HG03108 (cell line): ENCODE measurements at regions not wholly inside any gene's neighbourhood (a gene's known extent, or its start where the extent isn't known, plus 50 kb on each side); places are given as distances from the start of the nearest gene placed in this dataset.

Experiments used
- ATAC-seq: cut with Tn5 transposase; IDR thresholded peaks from one replicate; pipeline ENCODE4 v1.9.1; 2021; ENCODE audit warnings: moderate library complexity; ENCODE audit not compliant: unreplicated experiment

DNA sequence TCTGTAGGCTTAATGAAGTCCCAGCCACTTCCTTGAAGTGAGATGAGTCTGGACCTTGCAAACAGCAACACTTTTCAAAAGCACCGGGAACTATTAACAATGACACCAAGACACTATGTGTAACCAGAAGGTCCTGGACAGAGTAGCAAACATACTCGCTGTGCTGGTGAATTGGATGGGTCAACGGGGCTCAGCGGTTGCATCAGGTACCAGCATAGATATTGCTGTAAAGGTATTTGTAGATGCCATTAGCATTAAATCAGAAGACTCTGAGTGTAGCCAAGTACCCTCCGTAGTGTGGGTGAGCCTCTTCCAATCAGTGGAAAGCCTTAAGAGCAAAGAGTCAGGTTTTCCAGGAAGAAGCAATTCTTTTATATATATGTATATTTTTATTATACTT lies 140.5 kb downstream of the IRX2 start:
- no peak for ATAC-seq

DNA sequence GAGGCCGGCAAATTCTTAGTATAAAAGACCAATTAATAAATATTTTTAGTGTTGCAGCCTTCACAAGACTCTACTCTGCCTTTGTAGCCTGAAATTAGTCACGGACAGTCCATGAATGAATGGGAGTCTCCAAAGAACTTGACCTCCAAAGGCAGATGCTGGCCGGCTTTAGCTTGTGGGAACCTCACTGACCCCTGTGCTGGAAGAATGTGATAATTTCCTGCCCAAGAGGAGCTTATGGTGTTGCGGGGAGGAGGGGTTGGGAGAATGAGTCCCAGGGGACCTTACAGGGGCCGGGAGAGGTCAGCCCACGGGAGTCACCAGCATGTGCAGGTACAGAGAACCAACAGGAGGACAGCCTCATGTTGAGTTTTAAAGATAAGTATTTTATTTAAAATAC lies 143.1 kb downstream of the IRX2 start:
- no peak for ATAC-seq

DNA sequence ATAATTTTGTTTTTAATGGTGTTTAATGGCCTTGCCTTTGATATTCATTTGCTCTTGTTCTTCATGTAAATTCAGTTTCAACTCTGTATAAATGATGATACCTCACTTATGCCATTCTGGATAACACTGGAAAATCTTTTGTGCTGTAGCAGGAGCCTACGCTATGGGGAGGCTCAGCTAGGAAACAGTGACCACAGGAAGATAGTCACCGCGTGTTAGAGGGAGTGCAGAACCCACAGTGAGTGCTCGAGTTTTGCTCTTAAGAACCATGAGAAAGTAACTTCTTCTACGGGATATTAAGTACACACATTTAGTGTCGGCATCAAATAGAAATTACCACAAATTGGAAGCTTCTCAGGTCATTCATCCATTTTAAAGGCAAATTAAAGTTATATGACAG lies 143.9 kb downstream of the IRX2 start:
- ATAC-seq: no peak

DNA sequence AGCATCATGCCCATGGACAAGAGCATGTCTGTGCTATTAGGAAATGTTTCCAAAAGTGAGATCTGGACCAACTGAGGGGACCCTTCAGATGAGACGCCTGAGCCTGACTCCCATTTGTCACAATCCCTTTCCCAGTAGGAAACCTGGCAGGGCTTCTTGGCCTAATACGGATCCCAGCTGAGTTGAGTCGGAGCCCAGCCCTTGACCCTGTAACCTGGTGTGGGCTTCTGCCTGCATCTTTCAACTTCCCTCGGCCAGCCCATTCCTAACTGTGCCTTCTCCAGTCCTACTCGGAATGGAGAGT lies 148.3 kb downstream of the IRX2 start:
- ATAC-seq: no peak

DNA sequence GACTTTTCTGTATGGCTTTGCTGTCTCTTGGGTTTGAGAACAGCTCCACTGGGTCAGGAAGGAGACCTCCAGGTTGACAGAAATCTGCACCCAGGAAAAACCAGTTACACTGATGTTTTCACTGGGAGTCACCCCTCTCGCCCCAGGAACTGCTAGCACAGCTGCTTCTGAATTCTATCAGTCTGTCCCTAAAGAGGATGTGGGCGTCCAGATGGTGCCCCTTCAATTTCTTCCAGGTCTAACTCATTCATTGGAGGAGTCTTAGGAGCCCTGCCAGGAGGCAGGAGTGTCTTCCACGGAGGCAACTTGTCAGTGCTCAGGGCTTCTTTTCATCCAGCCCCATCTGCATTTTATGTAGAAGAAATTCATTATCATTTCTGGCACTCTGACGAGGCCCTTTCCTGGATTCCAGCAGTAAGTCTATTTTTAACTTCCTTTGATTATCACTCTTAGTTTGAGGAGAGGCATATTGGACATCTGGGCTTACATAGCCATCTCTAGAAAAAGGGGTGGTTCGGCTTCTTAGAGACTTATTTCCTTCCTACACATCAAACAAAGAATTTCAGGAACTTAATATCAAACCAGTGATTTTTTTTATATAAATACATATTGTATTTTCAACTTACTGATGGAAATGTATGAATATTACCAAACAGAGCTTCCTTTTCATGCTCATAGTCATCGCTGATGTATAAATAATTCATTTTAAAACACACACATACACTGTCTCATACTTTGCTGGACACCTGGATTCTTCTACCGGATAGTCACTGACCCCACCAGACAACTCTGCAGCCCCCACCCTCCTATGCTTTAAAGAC lies 148.8 kb downstream of the IRX2 start:
- ATAC-seq: no peak

DNA sequence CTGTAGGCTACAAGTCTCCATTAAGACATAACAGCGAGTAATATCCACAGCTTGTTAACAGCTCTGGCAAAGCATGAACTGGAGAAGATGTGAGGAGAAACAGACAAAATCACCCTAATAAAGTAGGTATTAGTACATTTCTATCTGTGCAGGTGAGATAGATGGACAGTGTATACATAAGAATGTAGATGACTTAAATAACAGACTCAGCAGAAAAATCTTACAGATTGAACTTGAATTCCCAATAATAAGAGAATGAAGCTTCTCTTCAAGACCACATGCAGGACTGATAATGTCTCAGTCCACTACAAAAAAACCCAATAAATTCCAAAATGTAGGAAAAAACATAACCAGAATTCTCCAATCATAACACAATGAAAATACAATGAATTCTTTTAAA lies 153.0 kb downstream of the IRX2 start:
- ATAC-seq: no peak

DNA sequence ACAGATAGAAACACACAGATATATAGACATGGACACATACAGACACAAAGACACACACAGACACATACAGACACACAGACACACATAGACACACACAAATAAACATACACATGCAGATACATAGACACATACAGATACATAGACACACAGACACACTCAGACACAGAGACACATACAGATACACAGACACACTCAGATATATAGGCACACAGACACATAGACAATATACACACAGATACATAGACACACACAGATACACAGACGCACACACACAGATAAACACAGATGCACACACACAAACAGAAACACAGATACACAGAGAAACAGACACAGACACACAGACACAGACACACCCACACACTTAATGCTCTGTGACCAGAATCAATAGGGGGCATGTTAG lies 156.8 kb downstream of the IRX2 start:
- ATAC-seq: no peak

DNA sequence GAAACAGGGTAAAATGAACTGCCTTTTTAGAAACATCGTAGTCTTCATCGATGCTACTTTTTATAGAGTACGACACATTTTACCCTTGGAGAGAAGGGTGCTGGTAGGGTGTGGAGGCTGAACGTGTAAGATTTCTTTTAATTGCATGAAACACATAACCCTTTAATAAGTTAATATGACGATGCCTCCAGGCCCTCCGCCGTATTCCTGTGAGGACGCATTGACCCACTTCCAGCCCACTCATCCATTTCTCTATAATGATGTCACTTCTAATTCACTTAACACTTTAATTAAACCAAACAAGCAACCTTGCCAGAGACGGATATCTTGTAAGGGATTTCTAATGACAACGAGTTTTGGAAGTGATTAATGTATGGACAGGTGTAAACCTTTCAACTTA lies 158.7 kb downstream of the IRX2 start:
- ATAC-seq: no peak

DNA sequence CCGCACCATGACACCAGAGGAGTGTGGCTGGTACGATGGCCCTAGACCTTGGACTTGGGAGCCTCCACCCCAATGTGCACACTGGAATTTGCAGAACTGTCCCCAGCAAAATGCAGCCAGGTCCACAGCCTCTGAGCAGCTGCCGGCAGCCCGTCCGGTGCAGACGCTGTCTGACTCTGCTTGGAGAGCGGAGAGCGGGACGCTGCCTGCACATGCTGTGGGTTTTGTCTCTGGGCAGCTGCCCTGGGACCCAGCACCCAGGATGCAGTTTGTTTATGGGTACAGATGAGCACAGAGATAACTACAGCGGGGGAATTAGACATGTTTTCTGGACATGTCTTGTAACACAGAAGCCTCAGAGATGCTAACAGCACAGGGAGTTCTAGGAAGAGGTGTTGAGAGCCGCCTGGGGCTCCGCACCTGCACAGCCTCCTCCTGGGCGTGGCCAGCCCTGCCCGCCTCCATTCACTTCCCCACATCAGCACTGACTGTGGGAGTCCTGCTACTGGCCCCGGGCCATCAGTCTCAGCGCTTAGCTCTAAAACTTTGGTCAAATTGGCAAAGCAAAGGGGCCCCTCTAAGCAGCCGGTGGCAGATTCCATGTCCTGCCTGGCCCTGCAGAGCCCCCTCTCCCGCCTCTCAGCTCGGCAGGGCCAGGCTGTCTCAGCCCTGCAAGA lies 159.6 kb downstream of the IRX2 start:
- no peak for ATAC-seq

DNA sequence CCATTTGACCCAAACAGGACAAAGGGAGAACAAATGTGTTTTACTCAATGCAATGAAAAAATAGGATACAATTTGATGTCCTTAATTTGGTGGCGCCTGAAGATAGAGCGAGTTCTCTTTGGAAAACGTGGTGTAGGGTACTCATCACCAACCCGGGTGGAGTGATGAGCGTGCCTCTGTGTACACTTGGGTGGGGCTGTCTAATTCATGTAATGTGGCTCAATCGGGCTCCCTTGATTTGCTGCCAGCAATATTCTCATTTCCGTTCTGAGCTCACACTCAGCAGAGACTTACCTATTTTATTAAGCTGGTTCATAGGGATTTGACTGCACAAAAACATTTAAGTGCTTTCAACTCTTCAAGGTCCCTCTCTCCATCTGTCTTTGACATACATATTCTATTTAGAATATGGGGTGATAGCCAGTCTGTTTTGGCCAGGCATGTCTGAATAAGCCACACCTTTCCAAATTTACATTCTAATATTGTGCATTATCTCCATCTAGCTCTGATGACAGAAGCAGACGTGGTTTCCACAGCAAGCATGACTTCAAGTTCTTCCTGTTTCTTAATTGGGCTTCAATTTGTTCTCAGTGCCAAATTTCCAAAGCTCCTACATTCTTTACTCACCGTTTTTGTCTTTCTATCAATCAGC lies 162.5 kb downstream of the IRX2 start:
- ATAC-seq: no peak

DNA sequence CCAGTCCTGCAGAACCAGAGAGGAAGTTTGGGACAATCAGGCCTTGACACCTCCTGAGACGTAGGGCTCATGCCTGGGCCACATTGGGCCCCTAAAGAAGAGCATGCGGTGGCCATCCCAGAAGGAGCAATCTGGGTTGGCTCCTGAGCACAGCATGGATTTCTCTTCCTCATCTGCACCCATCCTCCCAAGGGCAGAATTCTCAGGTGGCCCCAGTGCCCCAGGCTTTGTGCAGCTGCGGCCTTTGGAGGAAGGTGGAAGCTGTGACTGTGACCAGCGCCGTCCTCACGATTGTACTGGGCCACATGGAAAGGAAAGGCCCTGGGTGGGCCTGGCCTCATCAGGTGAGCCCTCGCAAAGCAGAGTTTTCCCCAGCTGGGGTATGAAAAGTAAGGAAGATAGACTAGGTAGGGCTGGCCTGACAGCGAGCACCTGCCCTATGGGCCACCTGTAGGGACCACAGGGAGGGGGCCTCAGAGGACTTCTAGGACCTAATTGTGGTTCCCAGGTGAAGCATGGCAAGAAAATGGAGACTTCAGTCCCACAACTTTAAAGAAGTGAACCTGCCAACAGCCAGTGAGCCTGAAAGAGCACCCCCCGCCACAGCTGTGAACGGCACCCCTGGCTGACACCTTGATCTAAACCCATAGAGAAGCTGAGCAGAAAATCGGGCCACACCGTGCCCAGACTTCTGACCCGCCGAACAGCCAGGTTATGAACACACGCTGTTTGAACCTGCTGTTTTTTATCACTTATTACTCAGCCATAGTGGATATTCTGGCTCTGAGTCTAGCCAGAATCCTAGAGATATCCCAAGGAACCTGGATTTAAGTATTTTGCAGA lies 164.1 kb downstream of the IRX2 start:
- ATAC-seq: no peak

DNA sequence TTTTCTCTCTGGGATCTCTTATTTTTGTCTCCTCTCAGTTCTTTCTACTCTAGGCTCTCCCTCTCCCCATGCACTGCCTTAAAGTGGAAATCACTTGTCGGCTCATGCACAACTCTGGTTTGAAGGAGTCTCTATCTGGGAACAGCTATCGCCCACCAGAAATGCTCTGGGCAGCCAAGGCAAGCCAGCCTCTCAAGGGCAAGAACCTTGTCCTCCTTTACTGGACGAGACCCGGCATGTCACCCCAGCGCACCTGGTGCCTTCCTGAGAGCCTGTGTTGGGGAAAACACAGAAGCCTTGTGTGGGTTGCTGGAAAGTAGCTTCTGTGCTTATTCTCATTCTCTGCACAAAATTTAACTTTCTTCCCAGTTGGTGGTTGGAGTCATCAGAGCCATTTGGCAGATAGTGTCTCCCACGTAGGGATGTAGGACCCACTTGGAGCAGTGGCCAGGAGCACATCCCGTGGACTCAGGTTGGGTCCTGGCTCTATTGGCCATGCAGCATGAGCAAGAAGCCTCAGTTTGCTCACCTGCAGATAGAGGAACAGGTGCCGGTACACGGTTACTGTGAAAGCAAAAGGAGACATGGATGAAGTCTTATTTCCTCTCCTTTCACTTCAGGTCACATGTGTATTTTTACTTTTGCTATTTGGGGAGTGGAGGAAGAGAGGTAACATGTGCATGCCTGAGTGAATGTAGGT lies 165.3 kb downstream of the IRX2 start:
- ATAC-seq: no peak

DNA sequence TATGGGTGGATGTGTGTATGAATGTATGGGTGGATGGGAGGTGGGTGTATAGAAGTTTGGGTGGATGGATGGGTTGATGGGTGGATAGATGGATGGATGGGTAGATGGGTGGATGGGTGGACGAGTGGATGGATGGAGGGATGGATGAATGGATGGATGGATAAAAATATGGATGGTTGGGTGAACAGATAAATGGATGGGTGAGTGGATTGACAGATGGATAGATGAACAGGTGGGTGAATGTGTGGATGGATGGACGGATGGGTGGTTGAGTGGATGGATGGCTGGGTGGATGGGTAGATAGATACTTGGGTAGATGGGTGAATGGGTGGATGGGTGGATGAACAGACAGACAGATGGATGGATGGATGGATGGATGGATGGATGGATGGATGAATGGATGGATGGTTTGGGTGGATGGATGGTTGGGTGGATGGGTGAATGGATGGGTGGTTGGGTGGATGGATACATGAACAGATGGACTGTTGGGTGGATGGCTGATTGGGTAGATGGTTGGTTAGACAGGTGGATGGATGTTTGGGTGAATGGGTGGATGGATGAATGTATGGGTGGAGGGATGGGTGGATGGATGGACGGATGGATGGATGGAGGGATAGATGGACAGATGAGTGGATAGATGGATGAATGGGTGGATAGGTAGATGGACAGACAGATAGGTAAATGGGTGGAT lies 166.8 kb downstream of the IRX2 start:
- ATAC-seq: no peak

DNA sequence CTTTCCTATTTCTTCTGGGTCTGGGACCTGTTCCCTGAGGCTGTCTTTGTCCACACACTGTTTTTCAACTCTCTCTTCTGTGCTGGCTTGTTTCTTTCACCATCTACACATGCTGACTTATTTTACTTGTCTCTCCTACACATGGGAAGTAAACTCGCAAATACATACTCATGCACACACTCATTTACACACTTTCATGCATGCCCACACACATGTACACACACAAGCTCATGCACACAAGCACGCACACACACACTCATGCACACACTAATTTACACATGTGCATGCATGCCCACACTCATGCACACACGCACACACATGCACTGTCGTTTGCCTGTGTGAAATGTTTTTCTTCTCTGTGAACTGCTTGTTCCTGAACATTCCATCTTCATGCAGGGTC lies 169.0 kb downstream of the IRX2 start:
- ATAC-seq: no peak

DNA sequence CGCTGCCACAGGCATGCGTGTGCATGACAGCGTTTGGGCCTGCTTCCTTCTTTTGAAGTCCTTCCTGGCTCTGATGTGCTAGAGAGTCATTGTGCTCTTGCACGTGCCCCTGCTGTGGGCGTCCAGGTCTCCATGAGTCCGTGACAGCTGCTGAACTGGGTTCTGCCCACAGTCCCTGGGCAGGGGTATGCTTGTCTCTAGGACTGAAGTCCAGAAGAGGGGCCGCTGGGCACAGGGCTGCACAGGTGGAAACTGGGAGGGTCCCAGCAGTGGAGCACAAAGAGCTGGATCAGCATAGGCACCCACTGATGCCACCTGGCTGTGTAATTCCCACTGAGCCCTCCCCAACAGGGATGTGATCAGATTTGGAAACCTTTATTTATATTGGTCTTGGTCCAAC lies 169.4 kb downstream of the IRX2 start:
- no peak for ATAC-seq

DNA sequence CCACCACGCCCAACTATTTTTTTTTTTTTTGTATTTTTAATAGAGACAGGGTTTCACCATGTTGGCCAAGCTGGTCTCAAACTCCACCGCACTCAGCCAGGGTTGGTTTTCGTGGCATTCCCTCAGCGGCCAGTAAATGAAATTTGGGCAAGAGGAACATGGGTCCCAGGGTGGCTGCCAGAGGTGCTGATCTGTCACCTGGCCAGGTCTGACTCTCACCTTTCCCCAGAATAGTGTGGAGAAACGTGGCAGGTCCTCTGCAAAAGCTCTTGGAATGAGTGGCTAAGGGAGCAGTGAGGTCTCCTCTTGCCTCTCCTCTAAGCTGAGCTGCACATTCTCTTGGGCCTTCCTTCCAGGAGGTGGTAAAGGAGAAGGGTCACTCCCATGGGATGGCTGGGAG lies 170.1 kb downstream of the IRX2 start:
- no peak for ATAC-seq

DNA sequence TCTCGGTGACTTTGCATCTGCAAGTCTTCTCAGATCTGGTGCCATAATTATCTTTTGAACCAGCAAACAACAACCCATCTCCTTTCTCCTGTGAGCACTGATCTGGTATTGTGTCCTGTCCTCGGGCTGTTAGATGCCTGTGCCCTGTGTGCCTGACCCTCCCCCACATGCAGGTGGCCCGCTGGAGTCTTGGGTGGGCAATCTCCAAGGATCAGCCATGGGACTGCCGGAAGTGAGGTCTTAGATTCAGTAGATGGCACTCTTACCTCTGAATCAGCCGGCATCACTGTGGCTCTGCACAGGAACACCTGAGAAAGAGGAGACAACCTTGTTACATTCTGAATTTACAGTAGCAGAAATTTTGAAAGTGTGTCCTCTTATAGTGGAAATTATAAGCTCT lies 172.4 kb downstream of the IRX2 start:
- no peak for ATAC-seq

DNA sequence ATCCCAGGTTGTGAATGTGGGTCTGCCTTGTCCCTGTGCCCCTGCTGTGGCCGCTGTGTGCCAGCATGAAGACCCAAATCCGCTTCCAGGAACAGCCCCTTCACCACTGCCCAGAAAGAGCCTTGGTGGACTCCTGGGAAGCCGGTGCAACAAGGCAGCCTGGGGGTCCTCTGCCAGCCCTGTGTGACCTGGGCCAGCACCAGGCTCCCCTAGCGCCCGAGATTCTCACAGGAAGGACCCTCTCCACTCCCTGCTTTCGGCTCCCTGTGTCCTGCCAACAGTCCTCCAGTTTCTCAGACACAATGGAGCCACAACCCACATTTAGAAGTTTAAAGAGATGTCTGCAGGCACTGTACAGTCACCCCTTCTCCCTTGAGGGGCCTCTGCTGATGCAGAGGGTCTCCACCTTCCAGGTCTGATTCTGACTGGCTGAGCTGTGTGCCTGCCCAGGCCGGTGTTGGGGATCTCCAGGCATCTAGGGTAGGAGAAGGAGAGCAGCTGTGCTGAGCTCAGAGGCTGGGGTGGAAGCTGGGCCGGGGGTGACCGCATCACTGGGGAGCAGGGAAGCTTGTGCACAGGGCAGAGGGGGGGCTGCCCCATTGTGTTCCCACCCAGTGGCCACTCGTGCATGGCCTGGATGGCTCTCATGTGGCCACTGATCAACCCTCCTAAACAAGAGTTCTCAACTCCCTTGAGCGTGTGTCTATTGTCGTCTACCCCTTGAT lies 174.0 kb downstream of the IRX2 start:
- ATAC-seq: no peak

DNA sequence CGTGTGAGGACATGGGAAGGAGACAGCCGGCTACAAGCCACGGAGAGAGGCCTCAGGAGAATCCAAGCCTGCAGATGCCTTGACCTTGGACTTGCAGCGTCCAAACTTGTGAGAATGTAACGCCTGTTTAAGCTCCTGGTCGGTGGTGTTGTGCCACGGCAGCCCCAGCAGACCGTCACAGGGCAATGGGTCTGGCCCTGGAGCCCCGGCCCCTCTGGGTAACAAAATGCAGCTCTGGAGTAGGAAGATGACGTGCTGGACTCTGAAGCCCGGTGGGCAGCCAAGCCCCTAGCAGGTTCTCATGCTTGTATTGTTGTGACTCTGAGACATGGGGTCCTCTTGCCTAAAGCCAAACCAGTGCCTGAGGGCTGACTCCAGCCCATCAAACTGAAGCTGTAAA lies 174.7 kb downstream of the IRX2 start:
- ATAC-seq: no peak

DNA sequence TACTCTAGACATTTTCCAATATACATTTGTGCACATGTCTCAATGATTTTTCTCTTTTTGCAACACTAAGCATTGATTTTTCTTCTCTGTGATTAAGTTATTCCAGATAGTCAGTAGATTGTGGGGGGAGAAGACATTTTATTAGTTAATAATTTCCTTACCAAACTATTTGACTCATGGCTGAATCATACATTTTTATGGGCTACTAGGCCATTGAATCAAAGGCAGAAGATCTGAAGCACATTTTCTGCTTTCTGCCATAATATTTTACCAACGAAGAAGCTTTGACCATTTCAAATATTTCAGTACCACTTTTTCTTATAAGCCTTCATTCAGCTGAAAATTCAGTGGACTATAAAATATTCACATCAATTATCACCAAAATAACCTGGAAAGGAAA lies 175.6 kb downstream of the IRX2 start:
- no peak for ATAC-seq
